ENCODE measurements at regions not wholly inside any gene's neighbourhood (a gene's known extent, or its start where the extent isn't known, plus 50 kb on each side); places are given as distances from the start of the nearest gene placed in this dataset.
"Not testable (repeated sequence)": the region's sequence is repeated elsewhere in the genome, so short reads cannot be mapped to it uniquely, and the experiment has no call there.

GRCh38 chr5:34244281-34245031 lies 201.4 kb upstream of the C1QTNF3 start:
- TF ChIP-seq, protein P1, sequence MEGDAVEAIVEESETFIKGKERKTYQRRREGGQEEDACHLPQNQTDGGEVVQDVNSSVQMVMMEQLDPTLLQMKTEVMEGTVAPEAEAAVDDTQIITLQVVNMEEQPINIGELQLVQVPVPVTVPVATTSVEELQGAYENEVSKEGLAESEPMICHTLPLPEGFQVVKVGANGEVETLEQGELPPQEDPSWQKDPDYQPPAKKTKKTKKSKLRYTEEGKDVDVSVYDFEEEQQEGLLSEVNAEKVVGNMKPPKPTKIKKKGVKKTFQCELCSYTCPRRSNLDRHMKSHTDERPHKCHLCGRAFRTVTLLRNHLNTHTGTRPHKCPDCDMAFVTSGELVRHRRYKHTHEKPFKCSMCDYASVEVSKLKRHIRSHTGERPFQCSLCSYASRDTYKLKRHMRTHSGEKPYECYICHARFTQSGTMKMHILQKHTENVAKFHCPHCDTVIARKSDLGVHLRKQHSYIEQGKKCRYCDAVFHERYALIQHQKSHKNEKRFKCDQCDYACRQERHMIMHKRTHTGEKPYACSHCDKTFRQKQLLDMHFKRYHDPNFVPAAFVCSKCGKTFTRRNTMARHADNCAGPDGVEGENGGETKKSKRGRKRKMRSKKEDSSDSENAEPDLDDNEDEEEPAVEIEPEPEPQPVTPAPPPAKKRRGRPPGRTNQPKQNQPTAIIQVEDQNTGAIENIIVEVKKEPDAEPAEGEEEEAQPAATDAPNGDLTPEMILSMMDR (IDR thresholded peaks at IDR 0.05): not testable (repeated sequence)
- not testable (repeated sequence) for TF ChIP-seq POLR2A (IDR thresholded peaks at IDR 0.05)

All from ovary (tissue), 3 donors.